Mucosa of rectum (tissue), 2 donors: ENCODE measurements at regions not wholly inside any gene's neighbourhood (a gene's known extent, or its start where the extent isn't known, plus 50 kb on each side); places are given as distances from the start of the nearest gene placed in this dataset.

Experiments
- H3K27ac ChIP-seq, 2 donors: one replicate each; pipeline ENCODE4 v1.7.0; 2013; ENCODE audit warnings: inconsistent platforms in 2 of 2, low read depth in 2 of 2, low read length in 2 of 2
- H3K27me3 ChIP-seq, 2 donors: one replicate each; pipeline ENCODE4 v1.7.0; 2013; ENCODE audit warnings: low read length in 2 of 2; ENCODE audit not compliant: control insufficient read depth in 2 of 2, insufficient read depth in 2 of 2
- H3K36me3 ChIP-seq, 2 donors: one replicate each; pipeline ENCODE4 v1.7.0; 2013; ENCODE audit warnings: low read length in 2 of 2; ENCODE audit not compliant: control insufficient read depth in 2 of 2, insufficient read depth in 2 of 2
- H3K4me1 ChIP-seq, 2 donors: one replicate each; pipeline ENCODE4 v1.7.0; 2013; ENCODE audit warnings: low read length in 2 of 2, mild to moderate bottlenecking in 1 of 2; ENCODE audit not compliant: control insufficient read depth in 2 of 2, insufficient read depth in 2 of 2
- H3K4me3 ChIP-seq, 2 donors: one replicate each; pipeline ENCODE4 v1.7.0; 2013; ENCODE audit warnings: low read length in 2 of 2
- H3K9ac ChIP-seq, 2 donors: one replicate each; pipeline ENCODE4 v1.7.0; 2013; ENCODE audit warnings: low read length in 2 of 2, low read depth in 1 of 2, mild to moderate bottlenecking in 1 of 2
- H3K9me3 ChIP-seq, 2 donors: one replicate each; pipeline ENCODE4 v1.7.0; 2013; ENCODE audit warnings: low read length in 2 of 2; ENCODE audit not compliant: control insufficient read depth in 2 of 2
- donor health status: healthy.
- donor health status: Normal muscosa, but diverticular disease.

- Histone ChIP-seq H3K27ac (no peak overlapping the region), H3K27me3 (no peaks in the 10 kb centered on the region), H3K36me3 (no peaks in the 10 kb centered on the region), H3K9me3 (no peaks in the 10 kb centered on the region), H3K4me3 (no peak overlapping the region), H3K4me1 (peaks cover 0 to 2% of the 10 kb centered on the region in 2 donors), H3K9ac (no peak overlapping the region)
These were observed 188.7 kb upstream of the GLI2 start for GRCh38 chr2:120546865-120547390.

GRCh38 chr2:120547662-120548061, 188.0 kb upstream of the GLI2 start:
- Histone ChIP-seq H3K9me3 (no peaks in the 10 kb centered on the region), H3K27ac (no peak overlapping the region), H3K27me3 (no peaks in the 10 kb centered on the region), H3K9ac (no peak overlapping the region), H3K4me3 (no peak overlapping the region), H3K4me1 (peaks cover 2 to 3% of the 10 kb centered on the region in 2 donors), H3K36me3 (no peaks in the 10 kb centered on the region)

DNA sequence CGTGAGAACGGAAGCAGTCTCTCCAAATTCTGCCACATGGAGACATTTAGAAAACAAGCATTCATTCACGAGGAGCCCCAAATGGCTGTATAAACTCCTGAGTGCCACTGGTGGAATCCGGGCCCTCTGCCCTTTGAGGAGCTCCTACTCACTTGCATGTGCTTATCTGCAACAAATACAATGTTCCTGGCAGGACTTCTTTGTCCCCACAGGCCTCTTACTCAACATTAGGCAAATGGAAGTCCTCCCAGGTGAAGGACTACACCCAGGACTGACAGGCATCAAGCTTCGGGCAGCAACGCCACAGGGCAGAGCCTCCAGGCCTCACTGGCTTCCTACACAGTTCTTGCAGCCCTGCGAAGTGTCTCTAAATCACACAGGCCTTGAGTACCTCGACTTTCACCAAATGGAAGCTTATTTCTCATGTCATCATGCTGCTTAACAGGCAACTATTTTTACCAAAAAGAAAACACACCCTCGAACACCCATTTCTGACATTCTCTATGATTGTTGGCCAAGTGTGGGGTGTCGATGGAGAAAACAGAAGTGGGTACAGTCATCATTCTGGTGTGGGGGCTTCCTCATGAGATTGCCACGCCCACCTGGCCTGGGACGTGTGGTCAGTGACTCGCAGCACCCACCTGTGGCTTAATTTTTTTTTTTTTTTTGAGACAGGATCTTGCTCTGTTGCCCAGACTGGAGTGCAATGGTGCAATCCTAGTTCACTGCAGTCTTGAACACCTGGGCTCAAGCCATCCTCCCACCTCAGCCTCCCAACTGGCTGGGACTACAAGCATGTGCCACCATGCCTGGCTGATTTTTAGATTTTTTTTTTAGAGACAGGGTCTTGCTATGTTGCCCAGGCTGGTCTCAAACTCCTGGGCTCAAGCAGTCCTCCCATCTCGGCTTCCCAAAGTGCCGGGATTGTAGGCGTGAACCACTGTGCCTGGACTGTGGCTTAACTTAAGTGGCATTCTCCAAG, 186.8 kb upstream of the GLI2 start:
- no peak overlapping the region for H3K9ac ChIP-seq
- no peaks in the 10 kb centered on the region for H3K27me3 ChIP-seq
- H3K36me3 ChIP-seq = no peaks in the 10 kb centered on the region
- H3K4me1 ChIP-seq = peaks cover 5 to 6% of the 10 kb centered on the region in 2 donors
- no peak overlapping the region for H3K27ac ChIP-seq
- no peaks in the 10 kb centered on the region for H3K9me3 ChIP-seq
- no peak overlapping the region for H3K4me3 ChIP-seq

- H3K27me3 ChIP-seq = no peaks in the 10 kb centered on the region
- no peak overlapping the region for H3K27ac ChIP-seq
- peaks cover 5 to 6% of the 10 kb centered on the region in 2 donors for H3K4me1 ChIP-seq
- no peak overlapping the region for H3K9ac ChIP-seq
- H3K9me3 ChIP-seq = no peaks in the 10 kb centered on the region
- no peak overlapping the region for H3K4me3 ChIP-seq
- H3K36me3 ChIP-seq = no peaks in the 10 kb centered on the region
These were observed 185.8 kb upstream of the GLI2 start for GRCh38 chr2:120549841-120550240.

GRCh38 chr2:120550282-120550681, 185.4 kb upstream of the GLI2 start:
- Histone ChIP-seq H3K36me3 (no peaks in the 10 kb centered on the region), H3K9me3 (no peaks in the 10 kb centered on the region), H3K27me3 (no peaks in the 10 kb centered on the region), H3K4me1 (peaks cover 5 to 6% of the 10 kb centered on the region in 2 donors), H3K9ac (no peak overlapping the region), H3K4me3 (no peak overlapping the region), H3K27ac (no peak overlapping the region)

GRCh38 chr2:120550893-120551446, 184.7 kb upstream of the GLI2 start:
- Histone ChIP-seq H3K4me1 (peaks cover 5% of the 10 kb centered on the region in 2 donors), H3K36me3 (no peaks in the 10 kb centered on the region), H3K9ac (no peak overlapping the region), H3K27me3 (no peaks in the 10 kb centered on the region), H3K27ac (no peak overlapping the region), H3K4me3 (no peak overlapping the region), H3K9me3 (no peaks in the 10 kb centered on the region)

GRCh38 chr2:120551522-120551921, 184.1 kb upstream of the GLI2 start:
- Histone ChIP-seq H3K36me3 (no peaks in the 10 kb centered on the region), H3K4me3 (no peak overlapping the region), H3K27ac (no peak overlapping the region), H3K9ac (no peak overlapping the region), H3K27me3 (no peaks in the 10 kb centered on the region), H3K9me3 (no peaks in the 10 kb centered on the region), H3K4me1 (peaks cover 3 to 5% of the 10 kb centered on the region in 2 donors)

DNA sequence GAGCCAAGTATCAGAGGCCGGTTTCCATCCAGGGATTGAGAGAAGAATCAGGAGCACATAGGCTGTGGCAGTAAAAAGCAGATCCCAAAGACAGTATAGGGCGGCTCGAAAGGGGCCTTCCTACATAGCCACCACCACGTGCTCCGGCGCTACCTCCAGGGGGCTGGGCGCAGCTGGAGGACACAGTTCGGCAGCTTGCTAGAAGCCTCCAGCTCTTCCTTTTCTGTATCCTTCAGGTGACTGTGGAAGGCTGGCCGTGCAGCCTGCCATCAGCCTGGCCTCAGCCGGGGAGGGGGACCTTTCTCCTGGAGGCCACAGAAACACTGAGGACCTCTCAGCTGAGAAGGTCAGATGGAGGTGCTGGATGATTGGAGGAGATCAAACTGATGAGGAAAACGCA, 183.6 kb upstream of the GLI2 start:
- H3K9ac ChIP-seq = no peak overlapping the region
- H3K4me3 ChIP-seq = no peak overlapping the region
- H3K4me1 ChIP-seq = peaks cover 3 to 5% of the 10 kb centered on the region in 2 donors
- H3K27ac ChIP-seq = no peak overlapping the region
- H3K27me3 ChIP-seq = no peaks in the 10 kb centered on the region
- H3K9me3 ChIP-seq = no peaks in the 10 kb centered on the region
- H3K36me3 ChIP-seq = no peaks in the 10 kb centered on the region

GRCh38 chr2:120552800-120553481, 182.7 kb upstream of the GLI2 start:
- no peaks in the 10 kb centered on the region for H3K27me3 ChIP-seq
- no peak overlapping the region for H3K27ac ChIP-seq
- peak overlapping the region in 1 of 2 donors; percentile 42 for H3K4me3 ChIP-seq
- peaks cover 3 to 5% of the 10 kb centered on the region in 2 donors for H3K4me1 ChIP-seq
- no peak overlapping the region for H3K9ac ChIP-seq
- no peaks in the 10 kb centered on the region for H3K9me3 ChIP-seq
- no peaks in the 10 kb centered on the region for H3K36me3 ChIP-seq

- H3K9ac ChIP-seq = no peak overlapping the region
- no peaks in the 10 kb centered on the region for H3K36me3 ChIP-seq
- peaks cover 3 to 5% of the 10 kb centered on the region in 2 donors for H3K4me1 ChIP-seq
- H3K27ac ChIP-seq = no peak overlapping the region
- H3K4me3 ChIP-seq = no peak overlapping the region
- H3K27me3 ChIP-seq = no peaks in the 10 kb centered on the region
- H3K9me3 ChIP-seq = no peaks in the 10 kb centered on the region
These were observed 181.0 kb upstream of the GLI2 start for GRCh38 chr2:120554625-120555032.
